NT2/D1 (cell line): ENCODE measurements at regions not wholly inside any gene's neighbourhood (a gene's known extent, or its start where the extent isn't known, plus 50 kb on each side); places are given as distances from the start of the nearest gene placed in this dataset.

ENCODE experiments used
- SUZ12 ChIP-seq: IDR thresholded peaks from 2 replicates; pipeline ENCODE4 v1.6.1; 2011; ENCODE audit not compliant: insufficient read length, insufficient read depth; ENCODE audit errors: extremely low read depth
- ZNF274 ChIP-seq: IDR thresholded peaks from 2 replicates; pipeline ENCODE4 v1.6.1; 2011; ENCODE audit warnings: mild to moderate bottlenecking, low read depth, low read length

DNA sequence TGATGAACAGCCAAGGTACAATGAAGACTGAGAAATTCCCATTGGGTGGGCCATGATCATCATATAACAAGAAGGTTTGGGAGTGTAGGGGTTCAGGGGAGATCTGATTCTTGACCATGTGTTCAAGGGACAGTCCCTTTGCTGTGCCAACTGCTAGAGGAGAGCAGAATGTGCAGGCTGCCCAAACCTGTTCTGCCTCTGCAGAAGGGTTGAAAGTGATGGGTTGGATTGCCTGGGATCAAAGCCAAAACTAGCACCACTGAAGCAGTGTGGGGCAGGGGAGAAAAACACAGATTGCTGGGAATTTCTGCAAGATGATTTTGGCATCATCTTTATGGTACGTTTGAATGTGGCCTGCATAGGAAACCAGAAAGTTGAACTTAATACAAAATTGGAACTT, 303.9 kb downstream of the OTUD1 start:
- TF ChIP-seq ZNF274, result no peak
- TF ChIP-seq SUZ12, result no peak
